Stimulated activated naive CD8-positive, alpha-beta T cell treated with anti-CD3 and anti-CD28 coated beads, Interleukin-15, Interleukin-2, amounts not matched to agents 100 ng/mL and 50 ng/mL, for 24 hours (primary cell): ENCODE measurements at regions not wholly inside any gene's neighbourhood (a gene's known extent, or its start where the extent isn't known, plus 50 kb on each side); places are given as distances from the start of the nearest gene placed in this dataset.

Experiments
- H3K27ac Mint-ChIP-seq: one replicate; pipeline ENCODE4 v1.8.0; 2021; ENCODE audit warnings: mild to moderate bottlenecking, mixed read lengths
- H3K27me3 Mint-ChIP-seq: one replicate; pipeline ENCODE4 v1.8.0; 2021; ENCODE audit warnings: mixed read lengths
- H3K36me3 Mint-ChIP-seq: one replicate; pipeline ENCODE4 v1.8.0; 2021; ENCODE audit warnings: low read depth, mixed read lengths
- H3K4me1 Mint-ChIP-seq: one replicate; pipeline ENCODE4 v1.8.0; 2021; ENCODE audit warnings: low read depth, mixed read lengths
- H3K4me3 Mint-ChIP-seq: one replicate; pipeline ENCODE4 v1.8.0; 2021; ENCODE audit warnings: mild to moderate bottlenecking, mixed read lengths
- H3K9me3 Mint-ChIP-seq: one replicate; pipeline ENCODE4 v1.8.0; 2021; ENCODE audit warnings: mixed read lengths

GRCh38 chr20:19849341-19850197 lies 91.5 kb downstream of the RIN2 start:
- no peak overlapping the region for H3K4me3 Mint-ChIP-seq
- H3K9me3 Mint-ChIP-seq = no peaks in the 10 kb centered on the region
- H3K27ac Mint-ChIP-seq = no peak overlapping the region

GRCh38 chr20:19850198-19850533 lies 92.1 kb downstream of the RIN2 start:
- H3K4me1 Mint-ChIP-seq = no peaks in the 10 kb centered on the region
- no peaks in the 10 kb centered on the region for H3K9me3 Mint-ChIP-seq
- no peaks in the 10 kb centered on the region for H3K36me3 Mint-ChIP-seq
- H3K27ac Mint-ChIP-seq = no peak overlapping the region
- H3K27me3 Mint-ChIP-seq = peaks cover 40% of the 10 kb centered on the region
- H3K4me3 Mint-ChIP-seq = no peak overlapping the region

More at GRCh38 chr20:19849341-19850197, 91.5 kb downstream of the RIN2 start:
- Mint-ChIP-seq H3K36me3 (no peaks in the 10 kb centered on the region), H3K4me1 (no peaks in the 10 kb centered on the region), H3K27me3 (peaks cover 40% of the 10 kb centered on the region)

GRCh38 chr20:19851861-19852260 lies 93.8 kb downstream of the RIN2 start:
- H3K36me3 Mint-ChIP-seq = no peaks in the 10 kb centered on the region
- H3K9me3 Mint-ChIP-seq = no peaks in the 10 kb centered on the region
- no peak overlapping the region for H3K27ac Mint-ChIP-seq
- peaks cover 28% of the 10 kb centered on the region for H3K27me3 Mint-ChIP-seq
- no peaks in the 10 kb centered on the region for H3K4me1 Mint-ChIP-seq
- no peak overlapping the region for H3K4me3 Mint-ChIP-seq

- no peaks in the 10 kb centered on the region for H3K4me1 Mint-ChIP-seq
- no peaks in the 10 kb centered on the region for H3K36me3 Mint-ChIP-seq
- H3K4me3 Mint-ChIP-seq = no peak overlapping the region
- peaks cover 25% of the 10 kb centered on the region for H3K27me3 Mint-ChIP-seq
- peaks cover 11% of the 10 kb centered on the region for H3K9me3 Mint-ChIP-seq
- H3K27ac Mint-ChIP-seq = no peak overlapping the region
Measured at GRCh38 chr20:19855416-19855815, 97.4 kb downstream of the RIN2 start.

- Mint-ChIP-seq H3K4me1 (no peaks in the 10 kb centered on the region), H3K27me3 (peaks cover 33% of the 10 kb centered on the region), H3K4me3 (no peak overlapping the region), H3K9me3 (peaks cover 17% of the 10 kb centered on the region), H3K27ac (no peak overlapping the region), H3K36me3 (no peaks in the 10 kb centered on the region)
Measured at GRCh38 chr20:19858466-19859371, 100.7 kb downstream of the RIN2 start.

GRCh38 chr20:19859444-19859843 lies 101.4 kb downstream of the RIN2 start:
- peaks cover 31% of the 10 kb centered on the region for H3K27me3 Mint-ChIP-seq
- no peak overlapping the region for H3K27ac Mint-ChIP-seq
- no peaks in the 10 kb centered on the region for H3K4me1 Mint-ChIP-seq
- peaks cover 17% of the 10 kb centered on the region for H3K9me3 Mint-ChIP-seq
- no peak overlapping the region for H3K4me3 Mint-ChIP-seq
- no peaks in the 10 kb centered on the region for H3K36me3 Mint-ChIP-seq

GRCh38 chr20:19860737-19861136 lies 102.7 kb downstream of the RIN2 start:
- H3K4me1 Mint-ChIP-seq = no peaks in the 10 kb centered on the region
- H3K27ac Mint-ChIP-seq = no peak overlapping the region

GRCh38 chr20:19861147-19861759 lies 103.2 kb downstream of the RIN2 start:
- Mint-ChIP-seq H3K9me3 (peaks cover 17% of the 10 kb centered on the region), H3K27ac (no peak overlapping the region), H3K27me3 (peaks cover 24% of the 10 kb centered on the region), H3K4me3 (no peak overlapping the region), H3K4me1 (no peaks in the 10 kb centered on the region), H3K36me3 (no peaks in the 10 kb centered on the region)

More at GRCh38 chr20:19860737-19861136, 102.7 kb downstream of the RIN2 start:
- Mint-ChIP-seq H3K36me3 (no peaks in the 10 kb centered on the region), H3K9me3 (peaks cover 17% of the 10 kb centered on the region), H3K27me3 (peaks cover 24% of the 10 kb centered on the region), H3K4me3 (no peak overlapping the region)

GRCh38 chr20:19864130-19864529 lies 106.1 kb downstream of the RIN2 start:
- no peak overlapping the region for H3K4me3 Mint-ChIP-seq
- no peaks in the 10 kb centered on the region for H3K4me1 Mint-ChIP-seq
- no peak overlapping the region for H3K27ac Mint-ChIP-seq
- peaks cover 10% of the 10 kb centered on the region for H3K9me3 Mint-ChIP-seq
- peaks cover 23% of the 10 kb centered on the region for H3K27me3 Mint-ChIP-seq
- no peaks in the 10 kb centered on the region for H3K36me3 Mint-ChIP-seq

GRCh38 chr20:19866070-19866469 lies 108.0 kb downstream of the RIN2 start:
- peaks cover 17% of the 10 kb centered on the region for H3K27me3 Mint-ChIP-seq
- no peak overlapping the region for H3K27ac Mint-ChIP-seq

GRCh38 chr20:19867074-19867473 lies 109.0 kb downstream of the RIN2 start:
- Mint-ChIP-seq H3K27me3 (peaks cover 8% of the 10 kb centered on the region), H3K27ac (no peak overlapping the region), H3K4me1 (no peaks in the 10 kb centered on the region), H3K9me3 (no peaks in the 10 kb centered on the region), H3K36me3 (no peaks in the 10 kb centered on the region), H3K4me3 (no peak overlapping the region)

More at GRCh38 chr20:19866070-19866469, 108.0 kb downstream of the RIN2 start:
- Mint-ChIP-seq H3K4me1 (no peaks in the 10 kb centered on the region), H3K9me3 (peaks cover 6% of the 10 kb centered on the region), H3K36me3 (no peaks in the 10 kb centered on the region), H3K4me3 (no peak overlapping the region)

- H3K9me3 Mint-ChIP-seq = no peaks in the 10 kb centered on the region
- H3K4me1 Mint-ChIP-seq = no peaks in the 10 kb centered on the region
- H3K27ac Mint-ChIP-seq = no peak overlapping the region
- no peaks in the 10 kb centered on the region for H3K36me3 Mint-ChIP-seq
- peaks cover 8% of the 10 kb centered on the region for H3K27me3 Mint-ChIP-seq
- H3K4me3 Mint-ChIP-seq = no peak overlapping the region
Measured at GRCh38 chr20:19867940-19868371, 109.9 kb downstream of the RIN2 start.

GRCh38 chr20:19868441-19868840 lies 110.4 kb downstream of the RIN2 start:
- Mint-ChIP-seq H3K27ac (no peak overlapping the region), H3K4me3 (no peak overlapping the region), H3K9me3 (no peaks in the 10 kb centered on the region), H3K36me3 (no peaks in the 10 kb centered on the region), H3K4me1 (no peaks in the 10 kb centered on the region), H3K27me3 (peaks cover 8% of the 10 kb centered on the region)

GRCh38 chr20:19872001-19872400 lies 113.9 kb downstream of the RIN2 start:
- Mint-ChIP-seq H3K4me3 (no peak overlapping the region), H3K4me1 (no peaks in the 10 kb centered on the region), H3K9me3 (peaks cover 3% of the 10 kb centered on the region), H3K36me3 (no peaks in the 10 kb centered on the region), H3K27ac (no peak overlapping the region), H3K27me3 (peaks cover 8% of the 10 kb centered on the region)
